PFSK-1 (cell line): ENCODE measurements at regions not wholly inside any gene's neighbourhood (a gene's known extent, or its start where the extent isn't known, plus 50 kb on each side); places are given as distances from the start of the nearest gene placed in this dataset.

Experiments
- FOXP2 ChIP-seq: optimal IDR thresholded peaks from 2 replicates; pipeline ENCODE3; 2011; ENCODE audit warnings: borderline replicate concordance, control low read depth, inconsistent platforms; ENCODE audit not compliant: insufficient read depth; ENCODE audit errors: extremely low read length, extremely low read depth
- POLR2AphosphoS5 ChIP-seq: IDR thresholded peaks from 2 replicates; pipeline ENCODE4 v1.6.1; 2012; ENCODE audit warnings: low read depth, mild to moderate bottlenecking, control low read depth, low read length, moderate library complexity
- SIN3A ChIP-seq: IDR thresholded peaks from 2 replicates; pipeline ENCODE4 v1.6.1; 2012; ENCODE audit warnings: mild to moderate bottlenecking, low read length, moderate library complexity, borderline replicate concordance; ENCODE audit not compliant: insufficient read depth
- TAF1 ChIP-seq: IDR thresholded peaks from 2 replicates; pipeline ENCODE4 v1.6.1; 2012; ENCODE audit warnings: low read length, control low read depth, borderline replicate concordance; ENCODE audit not compliant: insufficient read depth
- TF ChIP-seq, protein P1 (sequence below), 2 experiments: IDR thresholded peaks; 2 replicates each; pipeline versions ENCODE4 v1.6.1 to v1.8.0; 2011 to 2012; ENCODE audit warnings: low read depth in 2 of 2, low read length in 2 of 2, control low read depth in 1 of 2, inconsistent platforms in 1 of 2, mild to moderate bottlenecking in 1 of 2, moderate library complexity in 1 of 2; ENCODE audit not compliant: insufficient read depth in 1 of 2

DNA sequence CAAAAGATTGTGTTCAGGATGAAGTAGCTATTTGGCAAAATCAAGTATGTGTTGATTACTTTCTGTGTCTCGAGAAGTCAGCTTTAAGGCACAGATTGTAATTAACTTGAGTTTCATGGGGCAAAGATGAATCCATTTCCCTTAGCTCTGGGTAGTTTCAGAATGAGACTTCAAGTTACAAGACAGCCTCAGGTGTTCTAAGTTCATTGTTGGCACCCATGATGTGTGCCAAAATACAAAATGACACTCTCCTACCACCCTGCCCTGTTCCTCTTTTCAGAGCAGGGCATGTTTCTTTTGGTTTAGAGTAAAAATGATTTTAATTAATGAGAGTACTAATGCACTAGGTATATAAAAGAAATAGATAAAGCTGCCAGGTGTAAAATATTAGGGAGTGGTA, 797.6 kb upstream of the POT1 start:
- no peak for TF ChIP-seq FOXP2
- TF ChIP-seq POLR2AphosphoS5 = no peak
- TF ChIP-seq TAF1 = no peak
- TF ChIP-seq SIN3A = no peak
- TF ChIP-seq, protein P1, sequence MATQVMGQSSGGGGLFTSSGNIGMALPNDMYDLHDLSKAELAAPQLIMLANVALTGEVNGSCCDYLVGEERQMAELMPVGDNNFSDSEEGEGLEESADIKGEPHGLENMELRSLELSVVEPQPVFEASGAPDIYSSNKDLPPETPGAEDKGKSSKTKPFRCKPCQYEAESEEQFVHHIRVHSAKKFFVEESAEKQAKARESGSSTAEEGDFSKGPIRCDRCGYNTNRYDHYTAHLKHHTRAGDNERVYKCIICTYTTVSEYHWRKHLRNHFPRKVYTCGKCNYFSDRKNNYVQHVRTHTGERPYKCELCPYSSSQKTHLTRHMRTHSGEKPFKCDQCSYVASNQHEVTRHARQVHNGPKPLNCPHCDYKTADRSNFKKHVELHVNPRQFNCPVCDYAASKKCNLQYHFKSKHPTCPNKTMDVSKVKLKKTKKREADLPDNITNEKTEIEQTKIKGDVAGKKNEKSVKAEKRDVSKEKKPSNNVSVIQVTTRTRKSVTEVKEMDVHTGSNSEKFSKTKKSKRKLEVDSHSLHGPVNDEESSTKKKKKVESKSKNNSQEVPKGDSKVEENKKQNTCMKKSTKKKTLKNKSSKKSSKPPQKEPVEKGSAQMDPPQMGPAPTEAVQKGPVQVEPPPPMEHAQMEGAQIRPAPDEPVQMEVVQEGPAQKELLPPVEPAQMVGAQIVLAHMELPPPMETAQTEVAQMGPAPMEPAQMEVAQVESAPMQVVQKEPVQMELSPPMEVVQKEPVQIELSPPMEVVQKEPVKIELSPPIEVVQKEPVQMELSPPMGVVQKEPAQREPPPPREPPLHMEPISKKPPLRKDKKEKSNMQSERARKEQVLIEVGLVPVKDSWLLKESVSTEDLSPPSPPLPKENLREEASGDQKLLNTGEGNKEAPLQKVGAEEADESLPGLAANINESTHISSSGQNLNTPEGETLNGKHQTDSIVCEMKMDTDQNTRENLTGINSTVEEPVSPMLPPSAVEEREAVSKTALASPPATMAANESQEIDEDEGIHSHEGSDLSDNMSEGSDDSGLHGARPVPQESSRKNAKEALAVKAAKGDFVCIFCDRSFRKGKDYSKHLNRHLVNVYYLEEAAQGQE (IDR thresholded peaks at IDR 0.05; ENCODE audit: insufficient read depth in 1 of 2, low read depth in 2 of 2, low read length in 2 of 2) = no peak

GRCh38 chr7:125695626-125696025, 766.0 kb upstream of the POT1 start:
- TF ChIP-seq FOXP2 (no peak), TAF1 (no peak), POLR2AphosphoS5 (no peak), SIN3A (no peak)
- TF ChIP-seq, protein P1 (IDR thresholded peaks at IDR 0.05; ENCODE audit: insufficient read depth in 1 of 2, low read depth in 2 of 2, low read length in 2 of 2) = no peak

GRCh38 chr7:125683156-125683555, 753.5 kb upstream of the POT1 start:
- TF ChIP-seq FOXP2 (no peak), TAF1 (no peak), SIN3A (no peak), POLR2AphosphoS5 (no peak)
- TF ChIP-seq, protein P1 (IDR thresholded peaks at IDR 0.05; ENCODE audit: insufficient read depth in 1 of 2, low read depth in 2 of 2, low read length in 2 of 2) = no peak

DNA sequence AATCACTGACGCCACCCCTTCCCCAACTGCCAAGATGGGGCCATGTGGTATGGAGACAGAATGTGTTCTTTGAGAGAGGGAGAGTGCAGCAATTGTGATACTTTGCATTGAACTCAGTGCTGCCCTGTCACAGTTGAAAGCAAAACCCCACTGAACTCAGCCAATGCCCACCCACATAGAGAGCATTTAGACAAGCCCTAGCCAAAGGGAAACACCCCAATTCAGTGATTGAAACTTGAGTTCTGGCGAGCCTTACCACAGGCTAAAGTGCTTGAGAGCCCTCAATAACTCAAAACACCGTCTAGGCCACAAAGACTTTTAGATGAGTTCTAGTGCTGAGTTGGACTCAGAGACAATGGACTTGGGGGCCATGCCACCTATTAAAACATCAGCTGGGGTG, 751.9 kb upstream of the POT1 start:
- TF ChIP-seq, protein P1 (IDR thresholded peaks at IDR 0.05; ENCODE audit: insufficient read depth in 1 of 2, low read depth in 2 of 2, low read length in 2 of 2) = no peak

GRCh38 chr7:125678771-125679170, 749.1 kb upstream of the POT1 start:
- TF ChIP-seq SIN3A (no peak), TAF1 (no peak)
- TF ChIP-seq, protein P1 (IDR thresholded peaks at IDR 0.05; ENCODE audit: insufficient read depth in 1 of 2, low read depth in 2 of 2, low read length in 2 of 2) = no peak
